HEK293T (cell line): ENCODE measurements at regions not wholly inside any gene's neighbourhood (a gene's known extent, or its start where the extent isn't known, plus 50 kb on each side); places are given as distances from the start of the nearest gene placed in this dataset.

ENCODE experiments used
- CTCF ChIA-PET: fragments of 350-600 bp; formaldehyde crosslinking; extraction: SDS; loops from one replicate; lab custom pipeline; 2021; ENCODE audit warnings: antibody characterized with exemption, inconsistent platforms; lab: Yijun Ruan, JAX
- POLR2A ChIA-PET: fragments of 350-600 bp; formaldehyde crosslinking; extraction: SDS; loops from one replicate; lab custom pipeline; 2020; ENCODE audit warnings: antibody characterized with exemption, inconsistent platforms; lab: Yijun Ruan, JAX
- DNase-seq: peaks from one replicate; pipeline ENCODE4 v3.0.0; 2012; ENCODE audit warnings: mixed read lengths; ENCODE audit errors: extremely low spot score
- ARNT ChIP-seq: fragments of 450-650 bp; IDR thresholded peaks from 2 replicates; pipeline ENCODE4 v1.6.1; 2017; ENCODE audit warnings: mild to moderate bottlenecking
- BHLHE40 ChIP-seq: fragments of 450-650 bp; IDR thresholded peaks from 2 replicates; pipeline ENCODE4 v1.6.1; 2016; ENCODE audit warnings: mild to moderate bottlenecking, moderate library complexity, borderline replicate concordance
- CTBP1 ChIP-seq: fragments of 450-650 bp; IDR thresholded peaks from 2 replicates; pipeline ENCODE4 v1.6.1; 2016; ENCODE audit warnings: borderline replicate concordance
- ELF4 ChIP-seq: fragments of 450-650 bp; IDR thresholded peaks from 2 replicates; pipeline ENCODE4 v1.6.1; 2017; ENCODE audit warnings: antibody characterized with exemption
- FOXA1 ChIP-seq: fragments of 450-650 bp; IDR thresholded peaks from 2 replicates; pipeline ENCODE4 v1.6.1; 2016; ENCODE audit warnings: mild to moderate bottlenecking
- FOXK2 ChIP-seq: fragments of 450-650 bp; IDR thresholded peaks from 2 replicates; pipeline ENCODE4 v1.6.1; 2016; ENCODE audit warnings: mild to moderate bottlenecking
- FOXM1 ChIP-seq: fragments of 450-650 bp; IDR thresholded peaks from 2 replicates; pipeline ENCODE4 v1.6.1; 2017; ENCODE audit warnings: mild to moderate bottlenecking, borderline replicate concordance
- HDGF ChIP-seq: fragments of 450-650 bp; IDR thresholded peaks from 2 replicates; pipeline ENCODE4 v1.6.1; 2017; ENCODE audit warnings: antibody characterized with exemption, borderline replicate concordance
- L3MBTL2 ChIP-seq: fragments of 450-650 bp; conservative IDR thresholded peaks from 2 replicates; pipeline ENCODE4 v1.6.1; 2016; ENCODE audit warnings: mild to moderate bottlenecking
- LEF1 ChIP-seq: fragments of 450-650 bp; IDR thresholded peaks from 2 replicates; pipeline ENCODE4 v1.6.1; 2017; ENCODE audit warnings: mild to moderate bottlenecking, borderline replicate concordance
- NFRKB ChIP-seq: fragments of 450-650 bp; IDR thresholded peaks from 2 replicates; pipeline ENCODE4 v1.6.1; 2016; ENCODE audit warnings: mild to moderate bottlenecking, moderate library complexity
- SP1 ChIP-seq: fragments of 450-650 bp; IDR thresholded peaks from 2 replicates; pipeline ENCODE4 v1.6.1; 2017
- SUZ12 ChIP-seq: fragments of 450-650 bp; IDR thresholded peaks from 2 replicates; pipeline ENCODE4 v1.6.1; 2016; ENCODE audit warnings: mild to moderate bottlenecking
- TARDBP ChIP-seq: fragments of 450-650 bp; IDR thresholded peaks from 2 replicates; pipeline ENCODE4 v1.6.1; 2016
- ZNF384 ChIP-seq: fragments of 450-650 bp; IDR thresholded peaks from 2 replicates; pipeline ENCODE4 v1.6.1; 2016
- TF ChIP-seq, protein P1 (sequence below): fragments of 450-650 bp; IDR thresholded peaks from 2 replicates; pipeline ENCODE4 v1.6.1; 2016

DNA sequence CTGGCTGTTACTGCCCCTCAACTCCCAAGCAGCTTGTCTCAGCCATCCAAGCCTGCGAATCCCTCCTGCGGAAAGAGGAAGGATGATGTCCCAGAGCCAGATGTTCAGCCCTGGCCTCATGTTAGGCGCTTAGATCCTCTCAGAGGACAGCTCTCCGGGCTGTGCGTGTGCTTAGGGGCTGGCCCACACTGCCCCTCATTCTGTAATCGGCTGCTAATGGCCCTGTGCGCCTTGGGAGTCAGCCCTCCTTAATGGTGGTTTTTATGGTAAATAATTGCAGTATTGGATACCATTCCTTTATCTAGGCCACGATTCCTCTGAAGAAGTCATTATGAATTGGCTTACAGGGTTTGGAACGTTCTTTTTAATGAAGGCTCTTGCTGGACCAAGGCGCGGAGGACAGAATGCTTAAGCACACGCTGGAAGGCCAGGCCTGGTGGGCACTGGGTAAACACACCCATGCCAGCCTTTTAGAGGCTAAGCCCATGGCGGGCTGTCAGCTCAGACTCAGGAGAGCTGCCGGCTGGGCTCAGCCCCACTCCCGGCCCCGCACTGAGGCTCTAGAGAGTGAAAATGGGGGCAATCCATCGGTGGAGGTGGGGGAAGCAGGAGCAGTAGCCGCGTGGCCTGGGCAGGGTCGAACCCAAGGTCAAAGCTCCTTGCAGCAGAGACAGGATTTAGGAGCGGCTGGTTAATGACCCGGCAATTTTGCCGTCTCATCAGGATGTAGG is 1157.5 kb downstream of the BRD1 start:
- TF ChIP-seq ARNT (no peak), FOXA1 (no peak), LEF1 (no peak), FOXM1 (no peak), CTBP1 (no peak), TARDBP (no peak), ZNF384 (no peak), NFRKB (no peak), HDGF (no peak), ELF4 (no peak), BHLHE40 (no peak), L3MBTL2 (no peak), SUZ12 (no peak), FOXK2 (no peak), SP1 (no peak)
- TF ChIP-seq, protein P1, sequence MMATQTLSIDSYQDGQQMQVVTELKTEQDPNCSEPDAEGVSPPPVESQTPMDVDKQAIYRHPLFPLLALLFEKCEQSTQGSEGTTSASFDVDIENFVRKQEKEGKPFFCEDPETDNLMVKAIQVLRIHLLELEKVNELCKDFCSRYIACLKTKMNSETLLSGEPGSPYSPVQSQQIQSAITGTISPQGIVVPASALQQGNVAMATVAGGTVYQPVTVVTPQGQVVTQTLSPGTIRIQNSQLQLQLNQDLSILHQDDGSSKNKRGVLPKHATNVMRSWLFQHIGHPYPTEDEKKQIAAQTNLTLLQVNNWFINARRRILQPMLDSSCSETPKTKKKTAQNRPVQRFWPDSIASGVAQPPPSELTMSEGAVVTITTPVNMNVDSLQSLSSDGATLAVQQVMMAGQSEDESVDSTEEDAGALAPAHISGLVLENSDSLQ, result no peak
- ChIA-PET CTCF (no interaction called here), POLR2A (no interaction called here)
- DNase-seq, result no peak

DNA sequence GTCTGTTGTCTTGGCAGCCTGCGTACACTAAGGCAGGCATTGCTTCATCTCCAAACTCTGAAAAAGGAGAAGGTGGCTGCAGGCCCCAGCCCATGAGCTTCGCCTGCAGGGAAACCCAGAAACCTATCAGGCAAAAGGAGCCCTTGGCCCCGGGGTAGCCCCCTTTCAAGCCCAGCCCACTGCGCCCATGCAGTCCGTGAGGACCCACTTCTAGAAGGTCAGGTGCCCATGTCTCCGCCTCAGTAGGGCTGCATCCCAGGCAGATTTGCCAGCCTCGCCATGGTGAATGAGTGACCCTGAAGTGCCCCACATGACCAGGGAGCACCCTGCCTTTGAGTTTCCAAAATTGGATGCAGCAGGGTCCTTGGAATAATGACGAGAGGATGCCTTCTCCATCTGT is 1158.4 kb downstream of the BRD1 start:
- CTCF ChIA-PET, result no interaction called here
- POLR2A ChIA-PET, result no interaction called here
- no peak for TF ChIP-seq L3MBTL2
- no peak for DNase-seq

DNA sequence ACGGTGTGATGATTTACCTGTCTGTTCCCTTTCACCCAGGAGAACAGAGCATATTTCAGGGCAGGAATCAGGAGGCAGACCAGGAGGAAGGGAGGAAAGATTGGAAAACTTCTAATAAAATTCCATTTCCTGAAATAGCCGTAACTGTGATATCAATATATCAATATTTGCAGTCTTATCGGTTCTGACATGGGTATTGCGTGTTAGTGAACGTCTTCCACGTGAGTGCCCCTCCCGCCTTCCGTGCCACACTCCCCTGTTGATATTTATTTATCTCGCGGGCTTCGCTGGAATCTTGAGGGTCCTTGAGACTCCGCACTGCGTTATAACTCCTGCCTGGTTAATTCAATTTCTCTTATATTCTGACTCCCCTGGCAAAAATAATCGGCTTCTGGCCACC is 1160.4 kb downstream of the BRD1 start:
- ChIA-PET POLR2A (no interaction called here), CTCF (no interaction called here)
- TF ChIP-seq SP1 (no peak), TARDBP (no peak), SUZ12 (no peak), ZNF384 (no peak), L3MBTL2 (no peak), FOXA1 (no peak), NFRKB (no peak), CTBP1 (no peak), ELF4 (no peak), FOXM1 (no peak), ARNT (no peak), HDGF (no peak), FOXK2 (no peak)
- no peak for DNase-seq

DNA sequence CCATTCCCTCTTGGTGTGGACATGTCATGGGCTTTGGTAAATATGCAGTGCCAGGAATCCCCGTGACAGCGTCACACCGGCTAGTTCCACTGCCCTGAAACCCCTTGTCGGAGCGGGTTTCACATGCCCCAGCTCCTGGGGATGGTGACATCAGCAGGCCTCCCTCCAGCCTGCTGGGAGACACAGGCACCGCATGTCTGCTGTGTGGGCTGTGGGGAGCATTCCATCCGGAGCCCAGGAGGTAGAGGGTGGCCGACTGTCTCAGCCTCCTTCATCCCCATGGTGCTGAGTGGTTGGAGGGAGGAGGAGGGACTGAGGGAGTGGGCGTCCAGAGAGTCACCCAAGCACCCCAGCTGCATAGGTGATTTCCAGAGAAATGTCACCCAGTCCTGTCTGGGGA is 1161.1 kb downstream of the BRD1 start:
- POLR2A ChIA-PET, result no interaction called here
- TF ChIP-seq BHLHE40 (no peak), ZNF384 (no peak), CTBP1 (no peak)
- CTCF ChIA-PET, result no interaction called here
- DNase-seq, result no peak

DNA sequence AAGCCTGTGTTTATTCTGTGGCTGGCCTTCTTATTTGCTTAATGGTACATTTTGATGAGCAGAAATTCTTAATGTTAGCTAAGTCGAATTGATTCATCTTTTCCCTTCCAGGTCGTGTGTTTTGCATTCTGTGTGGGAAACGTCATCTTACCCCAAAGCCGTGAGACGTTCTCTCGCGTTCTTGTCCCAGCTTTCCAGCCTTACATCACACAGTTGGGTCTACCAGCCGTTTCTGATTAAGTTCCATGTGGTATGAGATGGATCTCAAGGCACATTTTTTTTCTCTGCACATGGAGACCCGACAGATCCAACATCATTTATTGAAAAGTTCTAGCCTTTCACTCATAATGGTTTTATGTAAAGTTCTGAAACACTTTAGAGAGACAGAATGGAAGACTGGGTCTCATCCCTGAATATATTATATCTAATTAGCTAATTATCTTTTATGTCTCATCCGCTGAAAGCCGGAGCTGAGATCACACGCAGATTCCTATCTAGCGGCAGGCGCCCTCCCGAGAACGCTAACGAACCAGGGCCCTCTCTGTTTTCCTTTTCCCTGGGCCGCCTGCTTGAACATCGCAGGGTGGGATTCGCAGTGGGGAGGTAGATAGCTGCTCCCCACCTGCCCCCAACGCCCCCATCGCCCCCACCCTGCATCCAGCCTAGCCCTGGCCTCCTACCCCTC is 1162.2 kb downstream of the BRD1 start:
- ChIA-PET POLR2A (no interaction called here), CTCF (no interaction called here)
- DNase-seq, result no peak
- TF ChIP-seq NFRKB, result no peak
- TF ChIP-seq HDGF, result no peak
- no peak for TF ChIP-seq FOXM1
- TF ChIP-seq ELF4, result no peak
- TF ChIP-seq ZNF384, result no peak
- TF ChIP-seq TARDBP, result no peak
- no peak for TF ChIP-seq CTBP1
- no peak for TF ChIP-seq SUZ12
- TF ChIP-seq SP1, result no peak
- TF ChIP-seq, protein P1, result no peak
- no peak for TF ChIP-seq BHLHE40
- no peak for TF ChIP-seq FOXK2
- no peak for TF ChIP-seq FOXA1
- no peak for TF ChIP-seq LEF1
- TF ChIP-seq ARNT, result no peak
- TF ChIP-seq L3MBTL2, result no peak

DNA sequence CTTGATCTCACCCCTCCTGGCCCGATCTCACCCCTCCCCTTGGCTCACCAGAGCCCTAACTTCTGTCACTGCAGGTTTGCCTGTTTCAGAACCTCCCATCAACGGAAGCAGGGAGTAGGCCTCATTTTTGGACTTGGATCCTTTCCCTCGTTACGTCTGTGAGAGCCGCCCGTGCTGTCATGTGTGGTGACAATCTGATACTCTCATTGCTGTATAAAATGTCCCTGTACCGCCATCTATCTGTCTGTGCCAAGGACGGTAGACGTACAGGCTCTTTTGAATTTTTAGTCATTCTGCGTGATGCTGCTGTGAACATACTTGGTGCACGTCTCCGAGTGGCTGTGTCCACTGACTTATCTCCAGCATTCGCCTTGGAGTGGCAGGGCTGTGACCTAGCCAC is 1163.1 kb downstream of the BRD1 start:
- CTCF ChIA-PET, result no interaction called here
- no peak for DNase-seq
- POLR2A ChIA-PET, result no interaction called here
- TF ChIP-seq CTBP1, result no peak
- TF ChIP-seq FOXK2, result no peak
- TF ChIP-seq LEF1, result no peak
- TF ChIP-seq, protein P1, result no peak
- TF ChIP-seq SP1, result no peak
- TF ChIP-seq FOXA1, result no peak
- no peak for TF ChIP-seq SUZ12
- no peak for TF ChIP-seq NFRKB
- no peak for TF ChIP-seq TARDBP
- no peak for TF ChIP-seq ARNT
- no peak for TF ChIP-seq BHLHE40
- TF ChIP-seq ELF4, result no peak
- no peak for TF ChIP-seq L3MBTL2
- TF ChIP-seq ZNF384, result no peak
- no peak for TF ChIP-seq FOXM1
- TF ChIP-seq HDGF, result no peak
